Adrenal gland (tissue), 5 donors: ENCODE measurements at regions not wholly inside any gene's neighbourhood (a gene's known extent, or its start where the extent isn't known, plus 50 kb on each side); places are given as distances from the start of the nearest gene placed in this dataset.

Source experiments
- POLR2A ChIP-seq, 2 donors: fragments of 450-650 bp; IDR thresholded peaks; one replicate each; pipeline ENCODE4 v1.6.1; 2017; ENCODE audit warnings: antibody characterized with exemption in 2 of 2, mild to moderate bottlenecking in 2 of 2, moderate library complexity in 1 of 2
- TF ChIP-seq, protein P1 (sequence below), 6 experiments: fragments of 450-650 bp in 4 of 6; fragments of 200-600 bp in 2 of 6; sonication (generic) in 1 of 6; IDR thresholded peaks; 1 replicate in 5 of 6; 2 replicates in 1 of 6; pipeline versions ENCODE4 v1.5.1 to v1.8.0; 2016 to 2021; ENCODE audit warnings: antibody characterized with exemption in 6 of 6, mild to moderate bottlenecking in 2 of 6, moderate library complexity in 1 of 6
- donor health status: DM: no; HTN: no; CAD: no.

DNA sequence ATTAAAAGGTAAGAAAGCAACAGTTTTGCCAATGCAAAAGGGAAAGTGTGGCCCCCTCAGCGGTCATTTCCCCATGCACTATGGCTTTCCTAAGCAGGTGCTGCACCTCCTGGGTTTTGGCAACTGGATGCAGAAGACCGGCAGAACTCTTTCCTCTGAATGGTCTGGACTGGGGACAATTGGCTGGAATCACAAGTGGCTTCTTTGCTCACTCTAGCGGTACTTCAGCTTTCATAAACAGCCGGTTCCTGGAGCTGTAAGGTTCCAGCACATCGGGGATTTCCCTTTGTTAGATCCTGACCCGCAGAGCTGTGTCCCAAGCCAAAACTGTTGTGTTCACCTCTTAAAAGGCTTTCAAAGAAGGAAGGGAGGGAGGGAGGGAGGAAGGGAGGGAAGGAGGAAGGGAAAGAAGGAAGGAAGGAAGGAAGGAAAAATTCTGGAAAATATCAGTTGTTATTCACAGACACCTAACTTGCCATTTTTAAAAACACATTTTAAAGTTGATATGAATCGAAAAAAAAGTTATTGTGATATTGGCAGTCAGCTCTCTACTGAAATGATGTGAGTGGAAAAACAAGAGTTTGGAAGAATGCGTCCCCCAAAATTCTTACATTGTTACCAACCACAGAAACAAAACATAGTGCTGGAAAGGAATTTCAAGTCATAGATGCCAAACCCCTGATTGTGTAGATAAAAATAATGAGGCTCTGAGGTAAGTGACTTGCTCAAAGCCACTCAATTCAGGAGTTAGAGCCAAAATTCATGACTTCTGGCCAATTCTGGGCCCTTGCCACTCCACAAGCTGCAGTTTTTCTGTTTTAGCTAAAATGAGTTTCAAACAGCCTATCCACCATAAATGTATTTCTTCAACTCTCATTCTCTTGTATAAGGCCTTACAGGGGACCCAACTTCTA lies 220.6 kb upstream of the HMGA2 start:
- TF ChIP-seq, protein P1, sequence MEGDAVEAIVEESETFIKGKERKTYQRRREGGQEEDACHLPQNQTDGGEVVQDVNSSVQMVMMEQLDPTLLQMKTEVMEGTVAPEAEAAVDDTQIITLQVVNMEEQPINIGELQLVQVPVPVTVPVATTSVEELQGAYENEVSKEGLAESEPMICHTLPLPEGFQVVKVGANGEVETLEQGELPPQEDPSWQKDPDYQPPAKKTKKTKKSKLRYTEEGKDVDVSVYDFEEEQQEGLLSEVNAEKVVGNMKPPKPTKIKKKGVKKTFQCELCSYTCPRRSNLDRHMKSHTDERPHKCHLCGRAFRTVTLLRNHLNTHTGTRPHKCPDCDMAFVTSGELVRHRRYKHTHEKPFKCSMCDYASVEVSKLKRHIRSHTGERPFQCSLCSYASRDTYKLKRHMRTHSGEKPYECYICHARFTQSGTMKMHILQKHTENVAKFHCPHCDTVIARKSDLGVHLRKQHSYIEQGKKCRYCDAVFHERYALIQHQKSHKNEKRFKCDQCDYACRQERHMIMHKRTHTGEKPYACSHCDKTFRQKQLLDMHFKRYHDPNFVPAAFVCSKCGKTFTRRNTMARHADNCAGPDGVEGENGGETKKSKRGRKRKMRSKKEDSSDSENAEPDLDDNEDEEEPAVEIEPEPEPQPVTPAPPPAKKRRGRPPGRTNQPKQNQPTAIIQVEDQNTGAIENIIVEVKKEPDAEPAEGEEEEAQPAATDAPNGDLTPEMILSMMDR (IDR thresholded peaks at IDR 0.05) = no peak
- no peak for TF ChIP-seq POLR2A (IDR thresholded peaks at IDR 0.05)
